ENCODE measurements at regions not wholly inside any gene's neighbourhood (a gene's known extent, or its start where the extent isn't known, plus 50 kb on each side); places are given as distances from the start of the nearest gene placed in this dataset.

GRCh38 chr20:39988991-39989390 lies 700.0 kb downstream of the MAFB start:
- Histone ChIP-seq H3K36me3 (ENCODE audit: control insufficient read depth in 2 of 4, insufficient read depth in 4 of 4, low read length in 3 of 4) (no peaks in the 10 kb centered on the region), H3K23ac (ENCODE audit: insufficient read length) (no peak overlapping the region), H3K79me1 (ENCODE audit: low read depth, low read length) (no peaks in the 10 kb centered on the region), H3K27me3 (replicated peaks in 1 of 4; ENCODE audit: control insufficient read depth in 3 of 4, extremely low read depth in 1 of 4, insufficient read depth in 3 of 4, low read length in 3 of 4) (no peaks in the 10 kb centered on the region), H2BK12ac (ENCODE audit: low read depth, low read length) (no peak overlapping the region), H3K9ac (replicated peaks in 1 of 4; ENCODE audit: extremely low read depth in 1 of 4, low read depth in 3 of 4, low read length in 3 of 4) (no peak overlapping the region), H3K9me3 (ENCODE audit: insufficient read depth in 2 of 2, low read depth in 1 of 2, low read length in 1 of 2) (no peaks in the 10 kb centered on the region), H2BK120ac (replicated peaks; ENCODE audit: low read depth, low read length) (no peak overlapping the region), H3K4me3 (ENCODE audit: extremely low read depth in 1 of 4, insufficient read depth in 2 of 4, low read depth in 3 of 4, low read length in 4 of 4) (no peak overlapping the region), H2AFZ (ENCODE audit: low read length) (no peak overlapping the region), H2AK5ac (ENCODE audit: low read depth, low read length) (no peak overlapping the region), H3K18ac (ENCODE audit: extremely low read depth, low read length) (no peak overlapping the region), H4K91ac (replicated peaks; ENCODE audit: insufficient read length, low read length) (no peak overlapping the region), H4K8ac (ENCODE audit: extremely low read depth, insufficient read depth, low read length) (no peak overlapping the region), H2BK15ac (ENCODE audit: low read length) (no peak overlapping the region), H3K79me2 (ENCODE audit: control insufficient read depth in 1 of 2, insufficient read depth in 2 of 2, low read length in 2 of 2) (no peaks in the 10 kb centered on the region), H3K27ac (ENCODE audit: low read depth, low read length) (no peak overlapping the region), H2BK5ac (ENCODE audit: low read depth, low read length) (no peak overlapping the region), H3K56ac (replicated peaks; ENCODE audit: insufficient read length, low read depth, low read length) (no peak overlapping the region), H4K20me1 (replicated peaks in 1 of 2; ENCODE audit: control insufficient read depth in 1 of 2, insufficient read depth in 2 of 2, low read length in 2 of 2) (no peaks in the 10 kb centered on the region), H2BK20ac (ENCODE audit: low read length) (no peak overlapping the region), H3K4ac (replicated peaks; ENCODE audit: insufficient read length, low read depth, low read length) (no peak overlapping the region), H3K23me2 (ENCODE audit: low read depth, low read length) (peaks cover 2% of the 10 kb centered on the region; the same call in 1 of the 2 replicates), H3K4me2 (ENCODE audit: insufficient read depth in 1 of 2, low read depth in 2 of 2, low read length in 2 of 2) (no peak overlapping the region), H4K5ac (ENCODE audit: insufficient read length, low read depth, low read length) (no peak overlapping the region), H3K14ac (ENCODE audit: insufficient read length) (no peak overlapping the region), H3K4me1 (replicated peaks in 1 of 4; ENCODE audit: control insufficient read depth in 3 of 4, insufficient read depth in 4 of 4, low read length in 3 of 4) (peaks cover 1 to 10% (median 5%) of the 10 kb centered on the region in 4 experiments; a peak in 5 of 7 replicates)
- no peak for DNase-seq (ENCODE audit: low read depth in 1 of 2, low spot score in 2 of 2)
- 5% methylated on average over 1 of the region's 1 CpG; no CpG with 5 or more reads in 1 of the 2 experiments for WGBS, 2 experiments (ENCODE audit: extremely low coverage in 1 of 2, insufficient coverage in 1 of 2, insufficient read length in 1 of 2, insufficient replicate concordance in 2 of 2, low coverage in 1 of 2, low lambda C conversion rate in 2 of 2, missing lambda C conversion rate in 1 of 2)
- no peak for FAIRE-seq
- CTCF ChIA-PET (ENCODE audit: partially characterized antibody): no interaction called here
- POLR2A ChIA-PET (ENCODE audit: partially characterized antibody): no interaction called here
- TF ChIP-seq CEBPB (IDR thresholded peaks at IDR 0.05; ENCODE audit: low read depth, low read length): no peak
- TF ChIP-seq RAD21 (IDR thresholded peaks at IDR 0.05 in 1 of 2, conservative IDR thresholded peaks at IDR 0.05 in 1 of 2; ENCODE audit: low read depth in 2 of 2, low read length in 2 of 2): no peak
- no peak for TF ChIP-seq JUN (IDR thresholded peaks at IDR 0.05; ENCODE audit: low read depth, low read length)
- no peak for TF ChIP-seq EP300 (IDR thresholded peaks at IDR 0.05; ENCODE audit: borderline replicate concordance in 1 of 2, low read depth in 2 of 2, low read length in 2 of 2)
- no peak for TF ChIP-seq MAFK (IDR thresholded peaks at IDR 0.05; ENCODE audit: low read depth, low read length)
- TF ChIP-seq ASH2L (IDR thresholded peaks at IDR 0.05; ENCODE audit: low read length): no peak
- TF ChIP-seq, protein P1, sequence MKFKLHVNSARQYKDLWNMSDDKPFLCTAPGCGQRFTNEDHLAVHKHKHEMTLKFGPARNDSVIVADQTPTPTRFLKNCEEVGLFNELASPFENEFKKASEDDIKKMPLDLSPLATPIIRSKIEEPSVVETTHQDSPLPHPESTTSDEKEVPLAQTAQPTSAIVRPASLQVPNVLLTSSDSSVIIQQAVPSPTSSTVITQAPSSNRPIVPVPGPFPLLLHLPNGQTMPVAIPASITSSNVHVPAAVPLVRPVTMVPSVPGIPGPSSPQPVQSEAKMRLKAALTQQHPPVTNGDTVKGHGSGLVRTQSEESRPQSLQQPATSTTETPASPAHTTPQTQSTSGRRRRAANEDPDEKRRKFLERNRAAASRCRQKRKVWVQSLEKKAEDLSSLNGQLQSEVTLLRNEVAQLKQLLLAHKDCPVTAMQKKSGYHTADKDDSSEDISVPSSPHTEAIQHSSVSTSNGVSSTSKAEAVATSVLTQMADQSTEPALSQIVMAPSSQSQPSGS (IDR thresholded peaks at IDR 0.05; ENCODE audit: low read length): no peak
- TF ChIP-seq GTF2F1 (IDR thresholded peaks at IDR 0.05; ENCODE audit: borderline replicate concordance, low read depth, low read length): no peak
- TF ChIP-seq CBX5 (IDR thresholded peaks at IDR 0.05; ENCODE audit: low read depth, low read length): no peak
- TF ChIP-seq BRCA1 (IDR thresholded peaks at IDR 0.05; ENCODE audit: low read depth, low read length): no peak
- no peak for TF ChIP-seq YY1 (IDR thresholded peaks at IDR 0.05; ENCODE audit: low read depth, low read length)
- TF ChIP-seq SUZ12 (IDR thresholded peaks at IDR 0.05; ENCODE audit: low read length): no peak
- no peak for TF ChIP-seq SP2 (IDR thresholded peaks at IDR 0.05; ENCODE audit: low read length)
- TF ChIP-seq SP4 (IDR thresholded peaks at IDR 0.05; ENCODE audit: low read length): no peak
